ENCODE measurements at regions not wholly inside any gene's neighbourhood (a gene's known extent, or its start where the extent isn't known, plus 50 kb on each side); places are given as distances from the start of the nearest gene placed in this dataset.

GRCh38 chr14:38723277-38723676 is 379.8 kb downstream of the SEC23A start (continued):
- no peak for TF ChIP-seq GTF2B (IDR thresholded peaks at IDR 0.05; ENCODE audit: extremely low read depth, insufficient read length)

GRCh38 chr14:38721822-38722431 is 381.1 kb downstream of the SEC23A start:
- POLR2A ChIA-PET: no interaction called here
- intact Hi-C loops (cut with micrococcal nuclease) (loop anchor here (1.0 to 2.0 kb wide), 2 partner anchors 145 to 293 kb away; no protein-coding TSS in a partner anchor), in situ Hi-C loops (cut with MboI) (loop anchor here (25.0 kb wide), 1 partner anchor 290 kb away; no protein-coding TSS in a partner anchor)
- peak; percentile 12 to 34 (median 26) for DNase-seq (ENCODE audit: extremely low read depth in 1 of 4, low spot score in 3 of 4)
- Histone ChIP-seq H2AFZ (ENCODE audit: low read depth, low read length) (no peak overlapping the region), H3K4me1 (replicated peaks in 1 of 2; ENCODE audit: control insufficient read depth in 2 of 2, insufficient read depth in 2 of 2, low read length in 2 of 2) (no peaks in the 10 kb centered on the region), H3K9ac (ENCODE audit: insufficient read depth in 1 of 2, low read depth in 2 of 2, low read length in 2 of 2) (no peak overlapping the region), H3K36me3 (ENCODE audit: control insufficient read depth, insufficient read depth, low read length) (no peaks in the 10 kb centered on the region), H4K20me1 (replicated peaks; ENCODE audit: control insufficient read depth, insufficient read depth, low read length) (no peaks in the 10 kb centered on the region), H3K79me2 (ENCODE audit: control insufficient read depth, insufficient read depth, low read length) (no peaks in the 10 kb centered on the region), H3K9me3 (replicated peaks; ENCODE audit: control insufficient read depth, insufficient read depth, low read depth, low read length) (no peaks in the 10 kb centered on the region), H3K27me3 (ENCODE audit: control insufficient read depth in 2 of 2, insufficient read depth in 2 of 2, low read length in 2 of 2) (no peaks in the 10 kb centered on the region), H3K4me2 (ENCODE audit: insufficient read depth, low read length) (no peak overlapping the region), H3K9me1 (ENCODE audit: control insufficient read depth, insufficient read depth, low read length) (no peaks in the 10 kb centered on the region), H3K27ac (ENCODE audit: extremely low read depth, low read depth, low read length) (no peak overlapping the region), H3K4me3 (no peak overlapping the region)
- FAIRE-seq: no peak
- CTCF ChIA-PET (ENCODE audit: low intra/inter-chr PET ratio): interaction anchor here (1.7 to 2.3 kb wide), 2 partner anchors 146 to 293 kb away, joined by 8 to 15 read pairs; no protein-coding TSS in a partner anchor
- ATAC-seq: peak; percentile 80
- 0% methylated on average over 4 of the region's 4 CpGs for WGBS (ENCODE audit: insufficient coverage, low coverage, missing lambda C conversion rate)
- BruUV-seq (replicated peaks): no TSS peak
- TF ChIP-seq ZNF174 (CRISPR knock-in tag; IDR thresholded peaks at IDR 0.05): no peak
- TF ChIP-seq SMC3 (conservative IDR thresholded peaks at IDR 0.05; ENCODE audit: insufficient read depth, low read depth, low read length): peak; percentile 39; the same call in 1 of the 2 replicates
- TF ChIP-seq RNF2 (IDR thresholded peaks at IDR 0.05): no peak
- peak; percentile 47 to 65 for TF ChIP-seq RAD21 (CRISPR knock-in tag; conservative IDR thresholded peaks at IDR 0.05 in 1 of 2, IDR thresholded peaks at IDR 0.05 in 1 of 2)
- TF ChIP-seq REST (IDR thresholded peaks at IDR 0.05; ENCODE audit: borderline replicate concordance): peak; percentile 18; the same call in 1 of the 2 replicates
- TF ChIP-seq REST (CRISPR knock-in tag; IDR thresholded peaks at IDR 0.05; ENCODE audit: low read depth): no peak
- no peak for TF ChIP-seq ZNF76 (CRISPR knock-in tag; IDR thresholded peaks at IDR 0.05; ENCODE audit: borderline replicate concordance)
- no peak for TF ChIP-seq SAP30 (IDR thresholded peaks at IDR 0.05; ENCODE audit: borderline replicate concordance, insufficient read depth, low read depth, low read length, poor library complexity, severe bottlenecking)
- no peak for TF ChIP-seq NFE2 (IDR thresholded peaks at IDR 0.05; ENCODE audit: low read depth)
